Suprapubic skin (tissue), 3 donors: ENCODE measurements at regions not wholly inside any gene's neighbourhood (a gene's known extent, or its start where the extent isn't known, plus 50 kb on each side); places are given as distances from the start of the nearest gene placed in this dataset.

Source experiments
- CTCF ChIP-seq, 2 donors: fragments of 200-600 bp in 1 of 2; fragments of 450-650 bp in 1 of 2; sonication (generic) in 1 of 2; IDR thresholded peaks; one replicate each; pipeline ENCODE4 v1.5.1; 2016 to 2019; ENCODE audit warnings: antibody characterized with exemption in 2 of 2, mild to moderate bottlenecking in 1 of 2, moderate library complexity in 1 of 2
- EP300 ChIP-seq: sonication (generic); formaldehyde crosslinking; IDR thresholded peaks from one replicate; pipeline ENCODE4 v1.6.1; 2017; ENCODE audit warnings: antibody characterized with exemption
- POLR2A ChIP-seq, 2 donors: fragments of 450-650 bp; IDR thresholded peaks; one replicate each; pipeline ENCODE4 v1.6.1; 2017; ENCODE audit warnings: antibody characterized with exemption in 2 of 2, mild to moderate bottlenecking in 2 of 2, moderate library complexity in 2 of 2

GRCh38 chr20:55333798-55334197, 671.5 kb downstream of the CBLN4 start:
- TF ChIP-seq CTCF (IDR thresholded peaks at IDR 0.05) (no peak), POLR2A (IDR thresholded peaks at IDR 0.05) (no peak), EP300 (no peak)
